K562 (cell line): ENCODE measurements at regions not wholly inside any gene's neighbourhood (a gene's known extent, or its start where the extent isn't known, plus 50 kb on each side); places are given as distances from the start of the nearest gene placed in this dataset.

ENCODE experiments used
- ATAC-seq: fragments of 200-7000 bp; cut with Tn5 transposase; 3 replicates; pipeline ENCODE4 v1.9.1; 2020; ENCODE audit warnings: moderate library complexity
- BruUV-seq: library from RNA; stranded (reverse); fragments of 400-500 nt; replicated peaks from 2 replicates; lab custom pipeline; 2021; lab: Mats Ljungman, UMichigan
- CTCF ChIA-PET: fragments of 300-600 bp; formaldehyde crosslinking; extraction: SDS; loops from one replicate; lab custom pipeline; 2021; ENCODE audit warnings: low intra/inter-chr PET ratio; lab: Yijun Ruan, JAX
- POLR2A ChIA-PET: fragments of 300-600, 350-650 bp; sonication (Branson Sonifier 250); formaldehyde crosslinking; extraction: SDS; loops from one replicate; lab custom pipeline; 2021; ENCODE audit warnings: antibody characterized with exemption, inconsistent platforms; lab: Yijun Ruan, JAX
- DNase-seq, 4 experiments: peaks; one replicate each; pipeline versions ENCODE4 v3.0.0 to v3.0.0-alpha.2; 2011 to 2018; ENCODE audit warnings: low spot score in 3 of 4, mixed read lengths in 3 of 4; ENCODE audit errors: extremely low read depth in 1 of 4
- FAIRE-seq: peaks from 2 replicates; lab custom pipeline; 2011; peaks lifted over from hg19 to GRCh38; lab: Jason Lieb, UNC
- H2AFZ ChIP-seq: 2 replicates; pipeline ENCODE4 v1.6.0; 2011; ENCODE audit warnings: low read depth, low read length, control low read depth, inconsistent platforms
- H3K27ac ChIP-seq: fragments of 200-600 bp; 3 replicates; pipeline ENCODE4 v1.8.0; 2011; ENCODE audit warnings: low read depth, mild to moderate bottlenecking, control low read depth, inconsistent platforms, low read length, moderate library complexity, mixed read lengths; ENCODE audit errors: extremely low read depth
- H3K27me3 ChIP-seq, 2 experiments: fragments of 300-600 bp in 1 of 2; 2 replicates in 1 of 2; 3 replicates in 1 of 2; pipeline versions ENCODE4 v1.6.0 to v1.8.0; 2011; ENCODE audit warnings: inconsistent platforms in 2 of 2, low read length in 2 of 2, mild to moderate bottlenecking in 1 of 2, mixed read lengths in 1 of 2, moderate library complexity in 1 of 2; ENCODE audit not compliant: control insufficient read depth in 2 of 2, insufficient read depth in 2 of 2
- H3K36me3 ChIP-seq: fragments of 300-600 bp; 3 replicates; pipeline ENCODE4 v1.8.0; 2011; ENCODE audit warnings: mild to moderate bottlenecking, low read length, inconsistent platforms; ENCODE audit not compliant: control insufficient read depth, insufficient read depth
- H3K4me1 ChIP-seq, 2 experiments: fragments of 200-600 bp in 1 of 2; replicated peaks in 1 of 2; 2 replicates in 1 of 2; 3 replicates in 1 of 2; pipeline versions ENCODE4 v1.5.1 to v1.8.0; 2011; ENCODE audit warnings: inconsistent platforms in 2 of 2, low read length in 2 of 2, mild to moderate bottlenecking in 1 of 2, mixed read lengths in 1 of 2, moderate library complexity in 1 of 2; ENCODE audit not compliant: control insufficient read depth in 2 of 2, insufficient read depth in 2 of 2
- H3K4me2 ChIP-seq: 2 replicates; pipeline ENCODE4 v1.6.1; 2011; ENCODE audit warnings: low read length, control low read depth, inconsistent platforms, mixed read lengths; ENCODE audit not compliant: insufficient read depth
- H3K4me3 ChIP-seq: fragments of 200-600 bp; sonication (generic), shearing (Covaris generic); 2 replicates; pipeline ENCODE4 v1.5.1; 2016; ENCODE audit warnings: control low read depth, inconsistent platforms
- H3K79me2 ChIP-seq: fragments of 200-600 bp; 3 replicates; pipeline ENCODE4 v1.8.0; 2011; ENCODE audit warnings: low read length, inconsistent platforms; ENCODE audit not compliant: control insufficient read depth, insufficient read depth
- H3K9ac ChIP-seq, 2 experiments: 2 replicates each; pipeline versions ENCODE4 v1.6.0 to v1.6.1; 2011; ENCODE audit warnings: low read depth in 2 of 2, low read length in 2 of 2, control low read depth in 1 of 2, inconsistent platforms in 1 of 2, mild to moderate bottlenecking in 1 of 2, mixed read lengths in 1 of 2; ENCODE audit not compliant: insufficient read depth in 1 of 2
- H3K9me1 ChIP-seq: one replicate; pipeline ENCODE4 v1.6.0; 2011; ENCODE audit warnings: inconsistent platforms, mild to moderate bottlenecking, low read length, moderate library complexity; ENCODE audit not compliant: control insufficient read depth, insufficient read depth
- H3K9me3 ChIP-seq: replicated peaks from 2 replicates; pipeline ENCODE4 v1.5.1; 2011; ENCODE audit warnings: low read depth, low read length, inconsistent platforms; ENCODE audit not compliant: control insufficient read depth, insufficient read depth
- H4K20me1 ChIP-seq: replicated peaks from 2 replicates; pipeline ENCODE4 v1.6.1; 2011; ENCODE audit warnings: low read length, inconsistent platforms, mixed read lengths; ENCODE audit not compliant: control insufficient read depth, insufficient read depth
- ATF1 ChIP-seq, 2 experiments: fragments of 450-650 bp in 1 of 2; IDR thresholded peaks; 2 replicates each; pipeline ENCODE4 v1.6.1; 2016; ENCODE audit warnings: missing compliant biosample characterization in 1 of 2, missing genetic modification characterization in 1 of 2
- CBX5 ChIP-seq: IDR thresholded peaks from 2 replicates; pipeline ENCODE4 v1.6.1; 2014; ENCODE audit warnings: low read depth, borderline replicate concordance
- CCAR2 ChIP-seq: fragments of 200-400 bp; formaldehyde crosslinking; IDR thresholded peaks from 2 replicates; pipeline ENCODE4 v1.6.1; 2017; ENCODE audit warnings: mild to moderate bottlenecking, low read depth, low read length
- GABPA ChIP-seq: fragments of 200-800 bp; sonication (Bioruptor generic); conservative IDR thresholded peaks from 2 replicates; pipeline ENCODE4 v1.6.1; 2016; ENCODE audit warnings: low read depth, missing genetic modification characterization, missing compliant biosample characterization
- HDAC6 ChIP-seq: IDR thresholded peaks from 2 replicates; pipeline ENCODE4 v1.6.1; 2012; ENCODE audit warnings: low read depth, mild to moderate bottlenecking, control low read depth, inconsistent platforms, low read length, moderate library complexity
- HIVEP1 ChIP-seq: fragments of 250-450 bp; sonication (Bioruptor Pico); IDR thresholded peaks from 2 replicates; pipeline ENCODE4 v1.4.0; 2020; ENCODE audit warnings: mild to moderate bottlenecking
- MEIS2 ChIP-seq: fragments of 450-650 bp; IDR thresholded peaks from 2 replicates; pipeline ENCODE4 v1.6.1; 2014; ENCODE audit warnings: mild to moderate bottlenecking; ENCODE audit not compliant: partially characterized antibody
- NR4A1 ChIP-seq, 2 experiments: fragments of 250-450 bp in 1 of 2; fragments of 450-650 bp in 1 of 2; sonication (Bioruptor Pico) in 1 of 2; IDR thresholded peaks; 2 replicates each; pipeline versions ENCODE4 v1.4.0 to v1.6.1; 2016 to 2020; ENCODE audit warnings: mild to moderate bottlenecking in 2 of 2, missing compliant biosample characterization in 1 of 2, missing genetic modification characterization in 1 of 2, moderate library complexity in 1 of 2
- PML ChIP-seq: IDR thresholded peaks from 2 replicates; pipeline ENCODE4 v1.6.1; 2012; ENCODE audit warnings: low read length, inconsistent platforms
- SRF ChIP-seq, 2 experiments: fragments of 250-450, 450-650 bp in 1 of 2; sonication (Bioruptor Pico) in 1 of 2; sonication (generic) in 1 of 2; formaldehyde crosslinking; IDR thresholded peaks; 2 replicates each; pipeline versions ENCODE4 v1.5.0 to v1.5.1; 2020 to 2022; ENCODE audit warnings: mild to moderate bottlenecking in 1 of 2, missing genetic modification reagents in 1 of 2
- TRIM28 ChIP-seq: fragments of 450-650 bp; IDR thresholded peaks from 2 replicates; pipeline ENCODE4 v1.6.1; 2017
- U2AF1 ChIP-seq: fragments of 200-400 bp; formaldehyde crosslinking; optimal IDR thresholded peaks from 2 replicates; pipeline ENCODE3; 2017; ENCODE audit warnings: mild to moderate bottlenecking, low read depth, low read length, moderate library complexity
- ZKSCAN8 ChIP-seq: fragments of 200-800 bp; sonication (Bioruptor generic); IDR thresholded peaks from 2 replicates; pipeline ENCODE4 v1.6.1; 2016; ENCODE audit warnings: missing genetic modification characterization, missing compliant biosample characterization
- WGBS: fragments of 100-300 bp; shearing (Covaris generic); methylation state at CpG from one replicate; pipeline ENCODE4 v1.1.6; 2016; ENCODE audit warnings: low coverage, mixed read lengths; ENCODE audit not compliant: insufficient coverage; ENCODE audit errors: missing lambda C conversion rate; 5-methylcytosine and 5-hydroxymethylcytosine counted together
- in situ Hi-C: fragments of 300-500 bp; cut with MboI; formaldehyde crosslinking; loops from 4 replicates; pipeline ENCODE4 v1.15.0; 2018; ENCODE audit warnings: inconsistent platforms, mixed read lengths
- intact Hi-C: fragments of 100-400 bp; cut with micrococcal nuclease; formaldehyde crosslinking; loops from 2 replicates; pipeline ENCODE4 v1.14.2; 2022
- TF ChIP-seq, protein P1 (sequence below): sonication (generic); formaldehyde crosslinking; IDR thresholded peaks from 2 replicates; pipeline ENCODE4 v1.8.1; 2023; ENCODE audit warnings: missing genetic modification reagents, mild to moderate bottlenecking, borderline replicate concordance

DNA sequence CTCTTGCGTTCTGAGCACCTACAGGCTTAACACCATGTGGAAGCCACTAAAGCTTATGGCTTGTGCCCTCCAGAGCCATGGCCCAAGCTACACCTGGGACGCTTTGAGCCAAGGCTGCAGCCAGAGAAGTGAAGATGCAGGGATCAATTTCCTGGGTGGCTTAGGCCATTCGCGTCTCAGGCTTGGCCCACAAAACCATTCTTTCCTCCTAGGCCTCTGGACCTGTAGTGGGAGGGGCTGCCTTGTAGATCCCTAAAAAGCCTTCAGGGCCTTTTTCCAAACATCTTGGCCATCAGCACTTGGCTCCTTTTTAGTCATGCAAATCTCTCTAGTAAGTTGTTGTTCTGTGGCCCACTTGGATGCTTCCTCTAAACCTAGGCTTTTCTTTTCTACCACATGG lies 401.7 kb upstream of the RUNX1 start (continued):
- TF ChIP-seq CBX5: peak; percentile 43; the same call in 1 of the 2 replicates
- TF ChIP-seq, protein P1, sequence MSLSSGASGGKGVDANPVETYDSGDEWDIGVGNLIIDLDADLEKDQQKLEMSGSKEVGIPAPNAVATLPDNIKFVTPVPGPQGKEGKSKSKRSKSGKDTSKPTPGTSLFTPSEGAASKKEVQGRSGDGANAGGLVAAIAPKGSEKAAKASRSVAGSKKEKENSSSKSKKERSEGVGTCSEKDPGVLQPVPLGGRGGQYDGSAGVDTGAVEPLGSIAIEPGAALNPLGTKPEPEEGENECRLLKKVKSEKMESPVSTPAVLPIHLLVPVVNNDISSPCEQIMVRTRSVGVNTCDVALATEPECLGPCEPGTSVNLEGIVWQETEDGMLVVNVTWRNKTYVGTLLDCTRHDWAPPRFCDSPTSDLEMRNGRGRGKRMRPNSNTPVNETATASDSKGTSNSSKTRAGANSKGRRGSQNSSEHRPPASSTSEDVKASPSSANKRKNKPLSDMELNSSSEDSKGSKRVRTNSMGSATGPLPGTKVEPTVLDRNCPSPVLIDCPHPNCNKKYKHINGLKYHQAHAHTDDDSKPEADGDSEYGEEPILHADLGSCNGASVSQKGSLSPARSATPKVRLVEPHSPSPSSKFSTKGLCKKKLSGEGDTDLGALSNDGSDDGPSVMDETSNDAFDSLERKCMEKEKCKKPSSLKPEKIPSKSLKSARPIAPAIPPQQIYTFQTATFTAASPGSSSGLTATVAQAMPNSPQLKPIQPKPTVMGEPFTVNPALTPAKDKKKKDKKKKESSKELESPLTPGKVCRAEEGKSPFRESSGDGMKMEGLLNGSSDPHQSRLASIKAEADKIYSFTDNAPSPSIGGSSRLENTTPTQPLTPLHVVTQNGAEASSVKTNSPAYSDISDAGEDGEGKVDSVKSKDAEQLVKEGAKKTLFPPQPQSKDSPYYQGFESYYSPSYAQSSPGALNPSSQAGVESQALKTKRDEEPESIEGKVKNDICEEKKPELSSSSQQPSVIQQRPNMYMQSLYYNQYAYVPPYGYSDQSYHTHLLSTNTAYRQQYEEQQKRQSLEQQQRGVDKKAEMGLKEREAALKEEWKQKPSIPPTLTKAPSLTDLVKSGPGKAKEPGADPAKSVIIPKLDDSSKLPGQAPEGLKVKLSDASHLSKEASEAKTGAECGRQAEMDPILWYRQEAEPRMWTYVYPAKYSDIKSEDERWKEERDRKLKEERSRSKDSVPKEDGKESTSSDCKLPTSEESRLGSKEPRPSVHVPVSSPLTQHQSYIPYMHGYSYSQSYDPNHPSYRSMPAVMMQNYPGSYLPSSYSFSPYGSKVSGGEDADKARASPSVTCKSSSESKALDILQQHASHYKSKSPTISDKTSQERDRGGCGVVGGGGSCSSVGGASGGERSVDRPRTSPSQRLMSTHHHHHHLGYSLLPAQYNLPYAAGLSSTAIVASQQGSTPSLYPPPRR (CRISPR knock-in tag): no peak
- no peak for TF ChIP-seq ZKSCAN8 (CRISPR knock-in tag)

DNA sequence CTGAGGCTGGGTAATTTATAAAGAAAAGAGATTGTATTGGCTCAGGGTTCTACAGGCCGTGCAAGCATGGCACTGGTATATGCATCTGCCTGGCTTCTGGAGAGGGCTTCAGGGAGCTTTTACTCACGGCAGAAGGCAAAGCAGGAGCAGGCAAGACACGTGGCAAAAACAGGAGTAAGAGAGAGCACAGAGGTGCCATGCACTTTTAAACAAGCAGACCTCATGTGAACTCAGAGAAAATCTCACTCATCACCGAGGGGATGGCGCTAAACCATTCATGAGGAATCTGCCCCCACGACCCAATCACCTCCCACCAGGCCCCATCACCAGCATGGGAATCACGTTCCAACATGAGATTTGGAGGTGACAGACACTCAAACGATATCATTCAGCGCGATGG lies 400.7 kb upstream of the RUNX1 start:
- H3K36me3 ChIP-seq: no peaks in the 10 kb centered on the region
- no peak overlapping the region for H3K4me2 ChIP-seq
- no peak for DNase-seq
- ATAC-seq: no peak
- H2AFZ ChIP-seq: no peak overlapping the region
- no peak for FAIRE-seq
- H3K27ac ChIP-seq: no peak overlapping the region
- no peaks in the 10 kb centered on the region for H4K20me1 ChIP-seq
- H3K27me3 ChIP-seq: no peaks in the 10 kb centered on the region
- H3K4me3 ChIP-seq: no peak overlapping the region
- in situ Hi-C loops (no loop called here), intact Hi-C loops (loop anchor here (10.0 kb wide), 1 partner anchor 155 kb away; no protein-coding TSS in a partner anchor)
- WGBS: 30% methylated on average over 10 of the region's 10 CpGs
- H3K4me1 ChIP-seq: no peaks in the 10 kb centered on the region
- H3K9me3 ChIP-seq: no peaks in the 10 kb centered on the region
- no peak for TF ChIP-seq PML
- TF ChIP-seq HDAC6: no peak
- TF ChIP-seq SRF (CRISPR knock-in tag; IDR thresholded peaks at IDR 0.05): no peak
- TF ChIP-seq U2AF1: no peak
- TF ChIP-seq GABPA (tag): no peak
- no peak for TF ChIP-seq TRIM28
- no peak for TF ChIP-seq MEIS2
- no peak for TF ChIP-seq CCAR2
- TF ChIP-seq ATF1 (CRISPR knock-in tag; IDR thresholded peaks at IDR 0.05): no peak
- no peak for TF ChIP-seq ATF1 (tag; IDR thresholded peaks at IDR 0.05)
- TF ChIP-seq NR4A1 (CRISPR knock-in tag; IDR thresholded peaks at IDR 0.05): no peak
- TF ChIP-seq NR4A1 (tag; IDR thresholded peaks at IDR 0.05): no peak
- no peak for TF ChIP-seq HIVEP1 (CRISPR knock-in tag)
- no peaks in the 10 kb centered on the region for H3K79me2 ChIP-seq
- H3K9ac ChIP-seq: no peak overlapping the region
- ChIA-PET CTCF (no interaction called here), POLR2A (interaction anchor here (1.0 kb wide), 1 partner anchor 10 kb away, joined by 4 read pairs; no protein-coding TSS in a partner anchor)
- no TSS peak for BruUV-seq
- no peaks in the 10 kb centered on the region for H3K9me1 ChIP-seq
